Epithelial cell of esophagus (primary cell): ENCODE measurements at regions not wholly inside any gene's neighbourhood (a gene's known extent, or its start where the extent isn't known, plus 50 kb on each side); places are given as distances from the start of the nearest gene placed in this dataset.
"Not testable (repeated sequence)": the region's sequence is repeated elsewhere in the genome, so short reads cannot be mapped to it uniquely, and the experiment has no call there.

Experiments
- DNase-seq: peaks from one replicate; pipeline ENCODE4 v3.0.0; 2010; ENCODE audit warnings: low read depth
- H3K4me3 ChIP-seq: 2 replicates; pipeline ENCODE4 v1.5.1; 2011; ENCODE audit warnings: mild to moderate bottlenecking, low read length, control low read depth
- CTCF ChIP-seq: IDR thresholded peaks from 2 replicates; pipeline ENCODE4 v1.5.1; 2011; ENCODE audit warnings: low read depth, mild to moderate bottlenecking, low read length, control low read depth, inconsistent platforms; ENCODE audit not compliant: insufficient read depth; ENCODE audit errors: missing control alignments

GRCh38 chr4:66298569-66298968 is 628.3 kb upstream of the EPHA5 start:
- H3K4me3 ChIP-seq, result no peak overlapping the region
- peak; percentile 22 for DNase-seq
- TF ChIP-seq CTCF, result no peak

DNA sequence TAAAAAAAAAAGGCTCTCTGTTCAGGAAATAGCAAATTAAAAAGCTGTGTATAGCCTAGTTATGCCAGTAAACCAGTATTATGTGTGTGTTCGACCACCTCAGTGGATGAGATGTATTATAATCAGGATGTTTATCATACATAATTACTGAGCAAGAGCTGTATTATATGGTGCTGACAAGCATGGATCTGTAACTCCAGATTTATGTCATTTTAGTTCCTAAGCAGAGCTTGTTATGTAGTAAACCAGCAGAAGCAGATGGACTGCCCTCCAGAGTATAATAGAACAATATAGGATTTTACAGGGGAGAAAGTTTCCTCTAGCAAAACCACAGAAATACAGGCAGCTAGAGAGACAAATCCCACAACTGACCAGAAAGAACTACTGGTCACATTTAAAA is 627.4 kb upstream of the EPHA5 start:
- H3K4me3 ChIP-seq, result no peak overlapping the region
- no peak for DNase-seq
- no peak for TF ChIP-seq CTCF

GRCh38 chr4:66294638-66295037 is 624.3 kb upstream of the EPHA5 start:
- TF ChIP-seq CTCF, result no peak
- H3K4me3 ChIP-seq, result no peak overlapping the region
- peak; percentile 78 for DNase-seq

- no peak for TF ChIP-seq CTCF
- H3K4me3 ChIP-seq, result no peak overlapping the region
- no peak for DNase-seq
These were observed 614.7 kb upstream of the EPHA5 start for GRCh38 chr4:66284991-66285451.

- DNase-seq, result no peak
- no peak for TF ChIP-seq CTCF
These were observed 608.8 kb upstream of the EPHA5 start for GRCh38 chr4:66279084-66279483.

DNA sequence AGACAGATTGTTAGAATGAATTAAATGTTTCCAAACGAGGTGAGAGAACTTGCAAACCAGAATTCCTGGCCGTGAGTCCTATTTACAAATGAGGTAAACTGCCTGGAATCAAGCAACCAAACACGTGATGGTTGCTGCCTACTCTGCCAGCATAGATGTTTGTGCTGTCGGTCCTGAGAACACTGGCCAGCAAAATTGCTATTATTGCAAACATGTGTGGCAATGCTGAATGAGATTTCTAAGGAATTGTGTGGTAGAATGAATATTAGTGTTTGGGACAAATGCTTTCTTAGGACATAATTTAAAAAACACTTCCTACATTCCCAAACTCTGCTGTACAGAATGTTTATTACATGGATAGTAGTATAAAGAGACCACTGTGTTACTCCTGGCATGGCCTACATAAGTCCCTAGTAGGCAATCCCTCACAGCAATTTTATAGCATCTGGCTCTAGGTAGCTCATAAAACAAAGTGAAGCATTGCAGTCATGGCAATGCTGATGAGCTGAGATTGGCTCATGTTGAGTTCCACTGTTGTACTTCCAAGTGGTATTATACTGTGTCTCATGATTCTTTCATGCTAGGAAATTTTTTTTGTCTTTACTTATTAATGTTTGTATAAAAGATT is 605.2 kb upstream of the EPHA5 start:
- no peak for TF ChIP-seq CTCF
- H3K4me3 ChIP-seq, result no peak overlapping the region

More at GRCh38 chr4:66279084-66279483, 608.8 kb upstream of the EPHA5 start:
- H3K4me3 ChIP-seq, result no peak overlapping the region

DNA sequence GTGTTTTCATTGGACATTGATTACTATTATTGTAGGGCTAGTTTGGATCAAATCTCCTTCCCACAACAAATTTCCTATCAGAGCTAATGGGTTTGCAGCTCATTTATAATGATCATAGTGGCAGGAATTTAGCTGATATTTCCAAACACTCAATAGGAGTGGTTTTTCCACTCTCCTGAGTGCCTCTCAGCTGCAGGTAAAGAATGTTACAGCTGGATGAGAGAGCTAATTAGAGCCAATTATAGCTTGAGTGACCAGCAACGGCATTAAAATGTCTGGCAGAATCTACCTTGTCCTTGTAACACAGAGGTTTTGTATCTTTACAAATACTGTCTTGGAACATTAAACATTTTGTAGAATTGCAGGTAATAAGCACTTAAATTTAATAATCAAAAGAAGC is 602.8 kb upstream of the EPHA5 start:
- TF ChIP-seq CTCF, result no peak
- DNase-seq, result no peak
- no peak overlapping the region for H3K4me3 ChIP-seq

More for the DNA sequence above, 605.2 kb upstream of the EPHA5 start:
- no peak for DNase-seq

DNA sequence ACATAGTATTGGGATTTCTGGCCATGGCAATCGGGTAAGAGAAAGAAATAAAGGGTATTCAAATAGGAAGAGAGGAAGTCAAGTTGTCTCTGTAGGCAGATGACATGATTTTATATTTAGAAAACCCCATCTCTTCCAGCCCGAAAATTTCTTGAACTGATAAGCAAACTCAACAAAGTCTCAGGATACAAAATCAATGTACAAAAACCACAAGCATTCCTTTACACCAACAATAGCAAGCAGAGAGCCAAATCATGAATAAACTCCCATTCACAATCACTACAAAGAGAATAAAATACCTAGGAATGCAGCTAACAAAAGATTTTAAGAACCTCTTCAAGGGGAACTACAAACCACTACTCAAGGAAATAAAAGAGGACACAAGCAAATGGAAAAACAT is 600.1 kb upstream of the EPHA5 start:
- not testable (repeated sequence) for H3K4me3 ChIP-seq, DNase-seq

DNA sequence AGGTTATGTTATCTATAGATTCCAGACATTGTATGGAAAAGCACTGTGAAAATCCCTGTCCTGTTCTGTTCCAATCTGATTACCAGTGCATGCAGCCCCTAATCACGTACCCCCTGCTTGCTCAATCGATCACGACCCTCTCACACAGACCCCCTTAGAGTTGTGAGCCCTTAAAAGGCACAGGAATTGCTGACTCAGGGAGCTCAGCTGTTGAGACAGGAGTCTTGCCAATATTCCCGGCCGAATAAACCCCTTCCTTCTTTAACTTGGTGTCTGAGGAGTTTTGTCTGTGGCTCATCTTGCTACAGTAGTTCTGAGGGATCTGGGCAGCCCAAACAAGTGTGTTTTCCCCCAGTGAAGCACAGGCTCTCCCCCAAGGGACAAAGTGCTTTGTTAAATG is 596.3 kb upstream of the EPHA5 start:
- not testable (repeated sequence) for DNase-seq, H3K4me3 ChIP-seq
